Neuronal stem cell (in vitro differentiated cells): ENCODE measurements at regions not wholly inside any gene's neighbourhood (a gene's known extent, or its start where the extent isn't known, plus 50 kb on each side); places are given as distances from the start of the nearest gene placed in this dataset.

Experiments
- DNase-seq: peaks from one replicate; pipeline ENCODE4 v3.0.0-alpha.2; 2013; ENCODE audit warnings: low spot score
- H2AFZ ChIP-seq: one replicate; pipeline ENCODE4 v1.6.1; 2013; ENCODE audit warnings: mild to moderate bottlenecking, low read length, inconsistent platforms
- H2AK5ac ChIP-seq: 2 replicates; pipeline ENCODE4 v1.6.1; 2013; ENCODE audit warnings: low read depth, mild to moderate bottlenecking, inconsistent platforms, low read length, moderate library complexity, mixed read lengths
- H2BK120ac ChIP-seq: 2 replicates; pipeline ENCODE4 v1.6.1; 2013; ENCODE audit warnings: low read depth, mild to moderate bottlenecking, inconsistent platforms, low read length, moderate library complexity, mixed read lengths
- H2BK12ac ChIP-seq: one replicate; pipeline ENCODE4 v1.6.1; 2013; ENCODE audit warnings: low read length, inconsistent platforms
- H2BK15ac ChIP-seq: 2 replicates; pipeline ENCODE4 v1.6.1; 2013; ENCODE audit warnings: mild to moderate bottlenecking, low read length, inconsistent platforms, mixed read lengths
- H2BK5ac ChIP-seq: one replicate; pipeline ENCODE4 v1.6.1; 2013; ENCODE audit warnings: inconsistent platforms, mild to moderate bottlenecking, low read length, moderate library complexity
- H3K14ac ChIP-seq: one replicate; pipeline ENCODE4 v1.6.1; 2013; ENCODE audit warnings: low read length, inconsistent platforms
- H3K18ac ChIP-seq: 2 replicates; pipeline ENCODE4 v1.6.1; 2013; ENCODE audit warnings: low read length, inconsistent platforms
- H3K23ac ChIP-seq: 2 replicates; pipeline ENCODE4 v1.6.1; 2013; ENCODE audit warnings: low read depth, mild to moderate bottlenecking, mixed read lengths, low read length, inconsistent platforms; ENCODE audit not compliant: poor library complexity
- H3K27ac ChIP-seq: replicated peaks from 3 replicates; pipeline ENCODE4 v1.5.1; 2013; ENCODE audit warnings: low read length, inconsistent platforms
- H3K27me3 ChIP-seq, 3 experiments: 2 replicates each; pipeline ENCODE4 v1.6.1; 2013; ENCODE audit warnings: low read length in 3 of 3, mild to moderate bottlenecking in 2 of 3, inconsistent platforms in 1 of 3, low read depth in 1 of 3, mixed read lengths in 1 of 3, moderate library complexity in 1 of 3; ENCODE audit not compliant: control insufficient read depth in 3 of 3, insufficient read depth in 3 of 3
- H3K36me3 ChIP-seq, 2 donors: replicated peaks in 1 of 2; 2 replicates each; pipeline ENCODE4 v1.6.1; 2013; ENCODE audit warnings: low read length in 2 of 2; ENCODE audit not compliant: control insufficient read depth in 2 of 2, insufficient read depth in 2 of 2
- H3K4ac ChIP-seq: 2 replicates; pipeline ENCODE4 v1.6.1; 2013; ENCODE audit warnings: inconsistent platforms, mild to moderate bottlenecking, low read length, moderate library complexity
- H3K4me1 ChIP-seq, 2 donors: 1 replicate in 1 of 2; 2 replicates in 1 of 2; pipeline ENCODE4 v1.6.1; 2013; ENCODE audit warnings: low read length in 2 of 2, low read depth in 1 of 2; ENCODE audit not compliant: control insufficient read depth in 2 of 2, insufficient read depth in 1 of 2
- H3K4me2 ChIP-seq: one replicate; pipeline ENCODE4 v1.6.1; 2013; ENCODE audit warnings: mild to moderate bottlenecking, low read length, inconsistent platforms; ENCODE audit not compliant: insufficient read depth, poor library complexity, severe bottlenecking
- H3K4me3 ChIP-seq, 2 donors: 2 replicates each; pipeline ENCODE4 v1.5.1; 2013; ENCODE audit warnings: low read length in 2 of 2, mild to moderate bottlenecking in 2 of 2, inconsistent platforms in 1 of 2, moderate library complexity in 1 of 2
- H3K79me1 ChIP-seq: one replicate; pipeline ENCODE4 v1.6.1; 2013; ENCODE audit warnings: low read depth, mild to moderate bottlenecking, inconsistent platforms, low read length, moderate library complexity
- H3K9ac ChIP-seq: one replicate; pipeline ENCODE4 v1.6.1; 2013; ENCODE audit warnings: mild to moderate bottlenecking, low read depth, low read length, inconsistent platforms; ENCODE audit not compliant: poor library complexity
- H3K9me3 ChIP-seq, 2 donors: replicated peaks in 1 of 2; 2 replicates each; pipeline versions ENCODE3 to v1.6.1; 2013; ENCODE audit warnings: low read length in 2 of 2, mild to moderate bottlenecking in 2 of 2, inconsistent platforms in 1 of 2, low read depth in 1 of 2, mixed read lengths in 1 of 2, moderate library complexity in 1 of 2; ENCODE audit not compliant: control insufficient read depth in 2 of 2, insufficient read depth in 1 of 2
- H4K8ac ChIP-seq: one replicate; pipeline ENCODE4 v1.6.1; 2013; ENCODE audit warnings: low read depth, mild to moderate bottlenecking, inconsistent platforms, low read length, moderate library complexity
- H4K91ac ChIP-seq: one replicate; pipeline ENCODE4 v1.6.1; 2013; ENCODE audit warnings: low read length, low read depth, mild to moderate bottlenecking, inconsistent platforms; ENCODE audit not compliant: poor library complexity
- WGBS, 2 donors: extraction: QIAGEN DNeasy Blood & Tissue Kit; methylation state at CpG; one replicate each; pipeline ENCODE4 v1.1.7; 2013; ENCODE audit warnings: missing lambda C conversion rate in 2 of 2, mixed read lengths in 1 of 2; ENCODE audit not compliant: insufficient read length in 2 of 2, insufficient replicate concordance in 1 of 2; ENCODE audit errors: extremely low coverage in 2 of 2; 5-methylcytosine and 5-hydroxymethylcytosine counted together

DNA sequence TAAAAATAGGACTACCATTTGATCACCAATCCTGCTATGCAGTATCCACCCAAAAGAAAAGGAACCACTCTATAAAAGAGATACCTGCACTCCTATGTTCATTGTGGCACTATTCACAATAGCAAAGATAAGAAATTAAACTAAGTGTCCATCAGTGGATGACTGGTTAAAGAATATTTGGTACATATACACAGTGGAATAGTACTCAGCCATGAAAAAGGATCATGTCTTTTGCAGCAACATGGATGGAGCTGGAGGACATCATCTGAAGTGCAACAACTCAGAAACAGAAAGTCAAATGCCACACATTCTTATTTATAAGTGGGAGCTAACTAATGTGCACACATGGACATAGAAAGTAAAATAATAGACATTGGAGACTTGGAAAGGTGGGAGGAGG is 116.4 kb downstream of the PFKFB3 start:
- DNase-seq, result no peak
- Histone ChIP-seq H2BK5ac (no peak overlapping the region), H2AK5ac (no peak overlapping the region), H3K27ac (no peak overlapping the region), H2BK15ac (no peak overlapping the region), H3K4me3 (no peak overlapping the region), H2AFZ (no peak overlapping the region), H3K4ac (no peak overlapping the region), H3K4me1 (peaks cover 0 to 3% of the 10 kb centered on the region in 2 donors), H2BK120ac (no peak overlapping the region), H3K9ac (no peak overlapping the region), H3K36me3 (no peaks in the 10 kb centered on the region), H4K8ac (no peak overlapping the region), H3K14ac (no peak overlapping the region), H3K18ac (no peak overlapping the region), H3K9me3 (no peaks in the 10 kb centered on the region), H4K91ac (no peak overlapping the region), H3K4me2 (no peak overlapping the region), H3K27me3 (no peaks in the 10 kb centered on the region), H3K23ac (no peak overlapping the region), H3K79me1 (no peaks in the 10 kb centered on the region), H2BK12ac (no peak overlapping the region)

DNA sequence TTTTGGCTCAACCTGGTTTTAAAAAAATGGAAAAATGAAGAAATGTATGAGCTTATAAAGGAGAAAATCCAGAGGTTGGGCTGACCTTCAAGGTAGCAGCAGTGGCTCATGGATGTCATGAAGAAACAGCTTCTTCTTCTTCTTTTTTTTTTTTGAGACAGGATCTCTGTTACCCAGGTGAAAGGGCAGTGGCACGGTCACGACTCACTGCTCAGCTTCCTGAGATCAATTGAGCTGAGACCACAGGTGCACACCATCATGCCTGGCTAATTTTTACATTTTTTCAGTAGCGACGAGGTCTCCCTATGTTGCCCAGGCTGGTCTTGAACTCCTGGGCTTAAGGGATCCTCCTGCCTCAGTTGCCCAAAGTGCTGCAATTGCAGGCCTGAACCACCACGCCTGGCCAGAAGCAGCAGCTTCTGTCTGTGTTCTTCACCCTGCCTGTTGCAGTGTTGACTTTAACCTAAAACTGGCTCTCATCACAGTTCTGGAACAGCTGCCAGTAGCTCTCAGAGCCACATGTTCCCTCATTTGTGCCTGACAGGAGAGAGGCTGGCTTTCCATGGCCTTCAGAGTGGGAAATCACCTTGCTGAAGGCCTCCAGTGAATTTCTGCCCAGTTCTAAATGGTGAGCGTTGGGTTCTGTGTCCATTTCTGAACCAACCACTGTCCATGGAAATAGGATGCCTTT is 117.7 kb downstream of the PFKFB3 start:
- H3K14ac ChIP-seq, result no peak overlapping the region
- no peak overlapping the region for H3K18ac ChIP-seq
- no peaks in the 10 kb centered on the region for H3K36me3 ChIP-seq
- H3K4me2 ChIP-seq, result no peak overlapping the region
- no peak overlapping the region for H3K27ac ChIP-seq
- H2BK5ac ChIP-seq, result no peak overlapping the region
- no peak overlapping the region for H3K4me3 ChIP-seq
- H2AK5ac ChIP-seq, result no peak overlapping the region
- no peak overlapping the region for H3K9ac ChIP-seq
- H3K23ac ChIP-seq, result no peak overlapping the region
- no CpG with 5 or more reads among the region's 6 CpGs for WGBS, 2 donors
- H3K9me3 ChIP-seq, result no peaks in the 10 kb centered on the region
- no peak overlapping the region for H2BK15ac ChIP-seq
- no peak overlapping the region for H4K8ac ChIP-seq
- H2BK120ac ChIP-seq, result no peak overlapping the region
- DNase-seq, result no peak
- no peak overlapping the region for H3K4ac ChIP-seq
- H3K79me1 ChIP-seq, result no peaks in the 10 kb centered on the region
- H2AFZ ChIP-seq, result no peak overlapping the region
- H3K4me1 ChIP-seq, result no peaks in the 10 kb centered on the region
- no peak overlapping the region for H2BK12ac ChIP-seq
- H4K91ac ChIP-seq, result no peak overlapping the region
- H3K27me3 ChIP-seq, result no peaks in the 10 kb centered on the region

DNA sequence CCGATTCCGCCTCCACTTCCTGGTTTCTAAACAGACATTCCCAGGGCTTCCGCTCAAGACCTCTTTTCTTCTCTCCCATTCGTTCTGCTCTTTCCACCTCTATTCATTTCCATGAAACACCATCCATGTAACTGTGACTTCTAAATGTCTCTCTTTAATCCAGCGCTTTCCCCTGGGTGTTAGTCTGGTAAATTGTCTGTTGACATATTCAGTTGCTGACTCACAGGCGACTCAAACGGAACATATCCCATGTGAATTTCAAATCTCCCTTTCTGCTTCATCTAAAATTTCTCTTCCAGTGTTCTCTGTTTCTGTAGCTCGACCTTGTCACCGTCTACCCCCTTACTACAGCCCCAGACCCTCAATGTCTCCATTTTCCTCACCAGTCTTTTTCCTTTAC is 119.1 kb downstream of the PFKFB3 start:
- DNase-seq, result no peak
- Histone ChIP-seq H3K79me1 (no peaks in the 10 kb centered on the region), H2BK120ac (no peak overlapping the region), H4K91ac (no peak overlapping the region), H3K4me1 (no peaks in the 10 kb centered on the region), H2AK5ac (no peak overlapping the region), H2BK5ac (no peak overlapping the region), H3K27me3 (no peaks in the 10 kb centered on the region), H3K36me3 (no peaks in the 10 kb centered on the region), H3K9ac (no peak overlapping the region), H3K18ac (no peak overlapping the region), H2BK15ac (no peak overlapping the region), H2BK12ac (no peak overlapping the region), H3K4me3 (peak overlapping the region in 1 of 2 donors; percentile 21), H3K9me3 (no peaks in the 10 kb centered on the region), H2AFZ (no peak overlapping the region), H3K4me2 (no peak overlapping the region), H3K14ac (no peak overlapping the region), H3K23ac (no peak overlapping the region), H4K8ac (no peak overlapping the region), H3K4ac (no peak overlapping the region), H3K27ac (no peak overlapping the region)
- no CpG with 5 or more reads among the region's 9 CpGs for WGBS, 2 donors

DNA sequence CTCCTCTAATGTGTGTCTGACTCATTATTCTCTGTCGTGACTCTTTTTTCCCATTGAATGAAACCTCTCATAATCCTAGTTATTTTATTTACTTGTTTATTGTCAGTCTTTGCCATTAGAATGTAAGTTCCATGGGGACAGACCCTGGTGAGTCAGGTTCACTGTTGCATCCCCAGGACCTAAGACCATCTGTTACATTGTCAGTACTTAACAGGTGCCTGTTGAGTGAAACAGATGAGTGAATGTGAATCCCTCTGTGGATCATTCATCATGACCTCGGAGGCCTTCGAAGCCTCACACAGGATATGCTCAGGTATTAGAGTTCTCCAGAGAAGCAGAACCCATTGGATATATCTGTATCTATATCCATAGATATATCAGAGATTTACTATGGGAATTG is 120.1 kb downstream of the PFKFB3 start:
- Histone ChIP-seq H3K9me3 (no peaks in the 10 kb centered on the region), H2AK5ac (no peak overlapping the region), H3K4me3 (no peak overlapping the region), H2BK12ac (no peak overlapping the region), H3K9ac (no peak overlapping the region), H3K18ac (no peak overlapping the region), H4K91ac (no peak overlapping the region), H3K23ac (no peak overlapping the region), H3K14ac (no peak overlapping the region), H2BK5ac (no peak overlapping the region), H3K4me2 (no peak overlapping the region), H3K27me3 (no peaks in the 10 kb centered on the region), H2AFZ (no peak overlapping the region), H2BK15ac (no peak overlapping the region), H3K36me3 (no peaks in the 10 kb centered on the region), H2BK120ac (no peak overlapping the region), H3K79me1 (no peaks in the 10 kb centered on the region), H4K8ac (no peak overlapping the region), H3K4ac (no peak overlapping the region), H3K27ac (no peak overlapping the region), H3K4me1 (peaks cover 0 to 4% of the 10 kb centered on the region in 2 donors)
- DNase-seq, result no peak
- WGBS, 2 donors, result no CpG with 5 or more reads among the region's 3 CpGs
